Activated naive CD4-positive, alpha-beta T cell treated with anti-CD3 and anti-CD28 coated beads, Interleukin-2, amount 50 U/mL, for 72 hours (primary cell): ENCODE measurements at regions not wholly inside any gene's neighbourhood (a gene's known extent, or its start where the extent isn't known, plus 50 kb on each side); places are given as distances from the start of the nearest gene placed in this dataset.
"Not testable (repeated sequence)": the region's sequence is repeated elsewhere in the genome, so short reads cannot be mapped to it uniquely, and the experiment has no call there.

Experiments
- ATAC-seq, 2 donors: fragments of 150-1000 bp; cut with Tn5 transposase; 2 replicates each; pipeline ENCODE4 v1.10.0; 2021; ENCODE audit warnings: mild to moderate bottlenecking in 2 of 2, moderate library complexity in 2 of 2
- DNase-seq, 2 donors: peaks; one replicate each; pipeline ENCODE4 v3.0.0; 2021 to 2022; ENCODE audit warnings: low spot score in 2 of 2
- H3K27ac Mint-ChIP-seq, 2 donors: one replicate each; pipeline ENCODE4 v1.8.0; 2022; ENCODE audit warnings: mild to moderate bottlenecking in 2 of 2, mixed read lengths in 2 of 2
- H3K36me3 Mint-ChIP-seq, 2 donors: one replicate each; pipeline ENCODE4 v1.8.0; 2022; ENCODE audit warnings: mixed read lengths in 2 of 2
- H3K9me3 Mint-ChIP-seq, 2 donors: one replicate each; pipeline ENCODE4 v1.8.0; 2022; ENCODE audit warnings: mixed read lengths in 2 of 2

GRCh38 chr20:25854666-25855065 is 158.0 kb upstream of the ZNF337 start:
- Mint-ChIP-seq H3K27ac (peak overlapping the region in 1 of 2 donors; percentile 95), H3K36me3 (peaks cover 6 to 21% of the 10 kb centered on the region in 2 donors)
- H3K9me3 Mint-ChIP-seq, DNase-seq, ATAC-seq: not testable (repeated sequence)

GRCh38 chr20:25853718-25854388 is 157.2 kb upstream of the ZNF337 start:
- peak; percentile 83 to 89 for DNase-seq
- not testable (repeated sequence) for H3K9me3 Mint-ChIP-seq
- Mint-ChIP-seq H3K36me3 (peaks cover 6 to 21% of the 10 kb centered on the region in 2 donors), H3K27ac (peak overlapping the region; percentile 92 to 95)
- peak; percentile 86 to 94 for ATAC-seq

- ATAC-seq, result peak; percentile 42 to 55
- H3K27ac Mint-ChIP-seq, result peak overlapping the region; percentile 92 to 95
- H3K36me3 Mint-ChIP-seq, result peaks cover 6 to 21% of the 10 kb centered on the region in 2 donors
- DNase-seq, result peak; percentile 24 to 56
- not testable (repeated sequence) for H3K9me3 Mint-ChIP-seq
Observed at GRCh38 chr20:25852968-25853717, 156.5 kb upstream of the ZNF337 start.

- not testable (repeated sequence) for ATAC-seq, DNase-seq, H3K9me3 Mint-ChIP-seq
- Mint-ChIP-seq H3K36me3 (peaks cover 6 to 18% of the 10 kb centered on the region in 2 donors), H3K27ac (peak overlapping the region in 1 of 2 donors; percentile 13)
Observed at GRCh38 chr20:25850133-25850532, 153.5 kb upstream of the ZNF337 start.

- DNase-seq (peak in 1 of 2 donors; percentile 43), ATAC-seq (no peak)
- Mint-ChIP-seq H3K9me3 (no peaks in the 10 kb centered on the region), H3K36me3 (peaks cover 0 to 6% of the 10 kb centered on the region in 2 donors), H3K27ac (no peak overlapping the region)
Observed at GRCh38 chr20:25848222-25848621, 151.6 kb upstream of the ZNF337 start.

- not testable (repeated sequence) for ATAC-seq, H3K36me3 Mint-ChIP-seq, H3K9me3 Mint-ChIP-seq
Observed at GRCh38 chr20:25844640-25845039, 148.0 kb upstream of the ZNF337 start.

GRCh38 chr20:25813511-25813910 is 116.9 kb upstream of the ZNF337 start:
- not testable (repeated sequence) for DNase-seq, ATAC-seq, H3K36me3 Mint-ChIP-seq, H3K9me3 Mint-ChIP-seq, H3K27ac Mint-ChIP-seq

More at GRCh38 chr20:25844640-25845039, 148.0 kb upstream of the ZNF337 start:
- not testable (repeated sequence) for DNase-seq, H3K27ac Mint-ChIP-seq

- peak in 1 of 2 donors; percentile 43 for ATAC-seq
- not testable (repeated sequence) for DNase-seq, H3K36me3 Mint-ChIP-seq, H3K9me3 Mint-ChIP-seq, H3K27ac Mint-ChIP-seq
Observed at GRCh38 chr20:25798174-25798993, 101.7 kb upstream of the ZNF337 start.

- H3K9me3 Mint-ChIP-seq, ATAC-seq, DNase-seq, H3K27ac Mint-ChIP-seq, H3K36me3 Mint-ChIP-seq: not testable (repeated sequence)
Observed at GRCh38 chr20:25797062-25797461, 100.4 kb upstream of the ZNF337 start.

- H3K9me3 Mint-ChIP-seq, H3K27ac Mint-ChIP-seq, DNase-seq, ATAC-seq, H3K36me3 Mint-ChIP-seq: not testable (repeated sequence)
Observed at GRCh38 chr20:25777241-25777640, 80.6 kb upstream of the ZNF337 start.

- not testable (repeated sequence) for H3K36me3 Mint-ChIP-seq, ATAC-seq, H3K9me3 Mint-ChIP-seq, H3K27ac Mint-ChIP-seq, DNase-seq
Observed at GRCh38 chr20:25774711-25775110, 78.1 kb upstream of the ZNF337 start.

GRCh38 chr20:25774203-25774602 is 77.5 kb upstream of the ZNF337 start:
- not testable (repeated sequence) for H3K9me3 Mint-ChIP-seq, DNase-seq, H3K36me3 Mint-ChIP-seq, H3K27ac Mint-ChIP-seq, ATAC-seq

- not testable (repeated sequence) for DNase-seq, H3K36me3 Mint-ChIP-seq, ATAC-seq, H3K27ac Mint-ChIP-seq, H3K9me3 Mint-ChIP-seq
Observed at GRCh38 chr20:25772437-25772836, 75.8 kb upstream of the ZNF337 start.

GRCh38 chr20:25771818-25772217 is 75.2 kb upstream of the ZNF337 start:
- H3K36me3 Mint-ChIP-seq, H3K9me3 Mint-ChIP-seq, ATAC-seq, H3K27ac Mint-ChIP-seq, DNase-seq: not testable (repeated sequence)

GRCh38 chr20:25761596-25761995 is 64.9 kb upstream of the ZNF337 start:
- ATAC-seq (no peak), DNase-seq (no peak)
- no peaks in the 10 kb centered on the region for H3K36me3 Mint-ChIP-seq
- no peak overlapping the region for H3K27ac Mint-ChIP-seq
- H3K9me3 Mint-ChIP-seq, result no peaks in the 10 kb centered on the region

- not testable (repeated sequence) for DNase-seq, H3K27ac Mint-ChIP-seq, H3K9me3 Mint-ChIP-seq, ATAC-seq, H3K36me3 Mint-ChIP-seq
Observed at GRCh38 chr20:25761046-25761445, 64.4 kb upstream of the ZNF337 start.
